ENCODE measurements at regions not wholly inside any gene's neighbourhood (a gene's known extent, or its start where the extent isn't known, plus 50 kb on each side); places are given as distances from the start of the nearest gene placed in this dataset.

DNA sequence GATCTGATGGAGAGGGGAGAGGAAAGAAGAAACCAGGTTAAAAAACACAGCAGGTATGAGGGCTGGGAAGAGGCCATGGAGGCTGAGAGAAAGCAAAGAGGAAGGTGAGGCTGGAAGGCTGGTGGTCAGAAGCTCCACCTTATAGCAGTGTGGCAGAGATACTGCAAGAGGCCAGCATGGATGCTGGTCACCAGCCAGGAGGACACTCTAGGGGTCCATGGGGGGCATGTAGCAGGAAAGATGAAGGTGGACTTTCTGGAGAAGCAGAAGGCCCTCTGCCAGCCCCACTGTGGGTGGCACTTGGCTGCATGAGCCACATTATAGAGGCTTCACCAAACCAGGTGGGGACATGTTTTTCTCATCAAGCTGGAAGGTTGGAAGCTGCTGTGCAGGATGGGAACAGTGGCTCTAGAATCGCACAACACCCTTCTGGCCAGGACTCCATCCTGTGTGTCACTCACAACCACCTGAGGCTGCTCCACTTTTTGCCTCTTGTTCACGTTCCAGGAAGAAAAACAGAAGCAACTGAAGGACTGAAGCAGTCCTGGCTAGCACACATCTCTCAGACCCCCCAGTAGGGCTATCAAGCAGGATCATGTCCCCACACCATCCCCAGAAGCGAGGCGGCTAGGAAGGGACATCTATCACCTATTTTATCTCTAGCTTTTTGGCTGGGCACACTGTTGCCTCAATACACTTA, 587.5 kb upstream of the MGMT start:
- no peaks in the 10 kb centered on the region for H3K79me2 ChIP-seq (ENCODE audit: insufficient read depth, low read length)
- intact Hi-C loops (cut with micrococcal nuclease; ENCODE audit: unreplicated experiment) (no loop called here), in situ Hi-C loops (cut with HindIII; ENCODE audit: extremely low pct_ligation_motif_present, low pct_unique_long_range_greater_than_20kb) (no loop called here)
- no peak overlapping the region for H3K27ac ChIP-seq (ENCODE audit: extremely low read length, insufficient read depth, low read length)
- no peak overlapping the region for H3K9ac ChIP-seq (ENCODE audit: insufficient read depth, low read depth, low read length)
- no peak overlapping the region for H3K4me2 ChIP-seq (ENCODE audit: low read depth, low read length)
- TF ChIP-seq, protein P1, sequence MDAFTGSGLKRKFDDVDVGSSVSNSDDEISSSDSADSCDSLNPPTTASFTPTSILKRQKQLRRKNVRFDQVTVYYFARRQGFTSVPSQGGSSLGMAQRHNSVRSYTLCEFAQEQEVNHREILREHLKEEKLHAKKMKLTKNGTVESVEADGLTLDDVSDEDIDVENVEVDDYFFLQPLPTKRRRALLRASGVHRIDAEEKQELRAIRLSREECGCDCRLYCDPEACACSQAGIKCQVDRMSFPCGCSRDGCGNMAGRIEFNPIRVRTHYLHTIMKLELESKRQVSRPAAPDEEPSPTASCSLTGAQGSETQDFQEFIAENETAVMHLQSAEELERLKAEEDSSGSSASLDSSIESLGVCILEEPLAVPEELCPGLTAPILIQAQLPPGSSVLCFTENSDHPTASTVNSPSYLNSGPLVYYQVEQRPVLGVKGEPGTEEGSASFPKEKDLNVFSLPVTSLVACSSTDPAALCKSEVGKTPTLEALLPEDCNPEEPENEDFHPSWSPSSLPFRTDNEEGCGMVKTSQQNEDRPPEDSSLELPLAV (CRISPR knock-in tag; conservative IDR thresholded peaks at IDR 0.05; ENCODE audit: low read depth), result no peak
- TF ChIP-seq DNMT1 (CRISPR knock-in tag; IDR thresholded peaks at IDR 0.05) (no peak), ZNF101 (CRISPR knock-in tag; IDR thresholded peaks at IDR 0.05; ENCODE audit: borderline replicate concordance, low read depth) (no peak), ZNF775 (CRISPR knock-in tag; IDR thresholded peaks at IDR 0.05; ENCODE audit: borderline replicate concordance) (no peak), ZNF660 (CRISPR knock-in tag; IDR thresholded peaks at IDR 0.05; ENCODE audit: borderline replicate concordance, low read depth) (no peak), FOXM1 (CRISPR knock-in tag; IDR thresholded peaks at IDR 0.05) (no peak), GABPA (IDR thresholded peaks at IDR 0.05; ENCODE audit: low read depth, low read length) (no peak), GABPA (CRISPR knock-in tag; IDR thresholded peaks at IDR 0.05; ENCODE audit: low read depth) (no peak), NFIC (IDR thresholded peaks at IDR 0.05; ENCODE audit: low read length) (no peak)
- TF ChIP-seq, protein P2, sequence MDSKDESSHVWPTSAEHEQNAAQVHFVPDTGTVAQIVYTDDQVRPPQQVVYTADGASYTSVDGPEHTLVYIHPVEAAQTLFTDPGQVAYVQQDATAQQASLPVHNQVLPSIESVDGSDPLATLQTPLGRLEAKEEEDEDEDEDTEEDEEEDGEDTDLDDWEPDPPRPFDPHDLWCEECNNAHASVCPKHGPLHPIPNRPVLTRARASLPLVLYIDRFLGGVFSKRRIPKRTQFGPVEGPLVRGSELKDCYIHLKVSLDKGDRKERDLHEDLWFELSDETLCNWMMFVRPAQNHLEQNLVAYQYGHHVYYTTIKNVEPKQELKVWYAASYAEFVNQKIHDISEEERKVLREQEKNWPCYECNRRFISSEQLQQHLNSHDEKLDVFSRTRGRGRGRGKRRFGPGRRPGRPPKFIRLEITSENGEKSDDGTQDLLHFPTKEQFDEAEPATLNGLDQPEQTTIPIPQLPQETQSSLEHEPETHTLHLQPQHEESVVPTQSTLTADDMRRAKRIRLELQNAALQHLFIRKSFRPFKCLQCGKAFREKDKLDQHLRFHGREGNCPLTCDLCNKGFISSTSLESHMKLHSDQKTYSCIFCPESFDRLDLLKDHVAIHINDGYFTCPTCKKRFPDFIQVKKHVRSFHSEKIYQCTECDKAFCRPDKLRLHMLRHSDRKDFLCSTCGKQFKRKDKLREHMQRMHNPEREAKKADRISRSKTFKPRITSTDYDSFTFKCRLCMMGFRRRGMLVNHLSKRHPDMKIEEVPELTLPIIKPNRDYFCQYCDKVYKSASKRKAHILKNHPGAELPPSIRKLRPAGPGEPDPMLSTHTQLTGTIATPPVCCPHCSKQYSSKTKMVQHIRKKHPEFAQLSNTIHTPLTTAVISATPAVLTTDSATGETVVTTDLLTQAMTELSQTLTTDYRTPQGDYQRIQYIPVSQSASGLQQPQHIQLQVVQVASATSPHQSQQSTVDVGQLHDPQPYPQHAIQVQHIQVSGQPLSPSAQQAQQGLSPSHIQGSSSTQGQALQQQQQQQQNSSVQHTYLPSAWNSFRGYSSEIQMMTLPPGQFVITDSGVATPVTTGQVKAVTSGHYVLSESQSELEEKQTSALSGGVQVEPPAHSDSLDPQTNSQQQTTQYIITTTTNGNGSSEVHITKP (CRISPR knock-in tag; IDR thresholded peaks at IDR 0.05; ENCODE audit: low read depth), result no peak
- TF ChIP-seq, protein P3, sequence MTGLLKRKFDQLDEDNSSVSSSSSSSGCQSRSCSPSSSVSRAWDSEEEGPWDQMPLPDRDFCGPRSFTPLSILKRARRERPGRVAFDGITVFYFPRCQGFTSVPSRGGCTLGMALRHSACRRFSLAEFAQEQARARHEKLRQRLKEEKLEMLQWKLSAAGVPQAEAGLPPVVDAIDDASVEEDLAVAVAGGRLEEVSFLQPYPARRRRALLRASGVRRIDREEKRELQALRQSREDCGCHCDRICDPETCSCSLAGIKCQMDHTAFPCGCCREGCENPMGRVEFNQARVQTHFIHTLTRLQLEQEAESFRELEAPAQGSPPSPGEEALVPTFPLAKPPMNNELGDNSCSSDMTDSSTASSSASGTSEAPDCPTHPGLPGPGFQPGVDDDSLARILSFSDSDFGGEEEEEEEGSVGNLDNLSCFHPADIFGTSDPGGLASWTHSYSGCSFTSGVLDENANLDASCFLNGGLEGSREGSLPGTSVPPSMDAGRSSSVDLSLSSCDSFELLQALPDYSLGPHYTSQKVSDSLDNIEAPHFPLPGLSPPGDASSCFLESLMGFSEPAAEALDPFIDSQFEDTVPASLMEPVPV (CRISPR knock-in tag; IDR thresholded peaks at IDR 0.05), result no peak
- no peak for DNase-seq (ENCODE audit: low spot score)
- CTCF ChIA-PET (ENCODE audit: low intra/inter-chr PET ratio, low total read pairs), result no interaction called here
- POLR2A ChIA-PET, result no interaction called here
- H2AFZ ChIP-seq (ENCODE audit: low read length), result no peak overlapping the region
- FAIRE-seq, result no peak
- no peaks in the 10 kb centered on the region; a peak in 1 of 5 replicates for H3K27me3 ChIP-seq (ENCODE audit: control insufficient read depth in 1 of 2, insufficient read depth in 2 of 2, low read length in 2 of 2)
- H4K20me1 ChIP-seq (ENCODE audit: insufficient read depth, low read length), result no peaks in the 10 kb centered on the region
- no peaks in the 10 kb centered on the region for H3K9me3 ChIP-seq (ENCODE audit: low read length)
- H3K4me3 ChIP-seq (replicated peaks in 1 of 3; ENCODE audit: insufficient read depth in 1 of 3, low read depth in 2 of 3, low read length in 3 of 3), result no peak overlapping the region
- BruUV-seq (replicated peaks), result no TSS peak
- ATAC-seq, result no peak
- no peaks in the 10 kb centered on the region for H3K4me1 ChIP-seq (ENCODE audit: insufficient read depth, low read length)
- H3K36me3 ChIP-seq (replicated peaks in 1 of 2; ENCODE audit: control insufficient read depth in 1 of 2, insufficient read depth in 2 of 2, low read length in 2 of 2), result no peaks in the 10 kb centered on the region
- 2% methylated on average over 3 of the region's 4 CpGs for WGBS (ENCODE audit: low lambda C conversion rate)

All from HepG2 (cell line).